Thoracic aorta (tissue), 2 donors: ENCODE measurements at regions not wholly inside any gene's neighbourhood (a gene's known extent, or its start where the extent isn't known, plus 50 kb on each side); places are given as distances from the start of the nearest gene placed in this dataset.
"Not testable (repeated sequence)": the region's sequence is repeated elsewhere in the genome, so short reads cannot be mapped to it uniquely, and the experiment has no call there.

Source experiments
- ATAC-seq: fragments of 150-250 bp; one replicate; pipeline ENCODE4 v1.8.0; 2017; ENCODE audit warnings: low read depth; ENCODE audit not compliant: insufficient number of reproducible peaks, low FRiP score
- DNase-seq: peaks from one replicate; pipeline ENCODE4 v3.0.0-alpha.2; 2020; ENCODE audit warnings: low spot score
- H3K27ac ChIP-seq, 2 donors: fragments of 200-600 bp; sonication (generic); 1 replicate in 1 of 2; 2 replicates in 1 of 2; pipeline ENCODE4 v1.5.1; 2016; ENCODE audit warnings: mild to moderate bottlenecking in 2 of 2, moderate library complexity in 2 of 2
- H3K27me3 ChIP-seq: fragments of 200-600 bp; sonication (generic); replicated peaks from 2 replicates; pipeline ENCODE4 v1.6.0; 2016; ENCODE audit warnings: mild to moderate bottlenecking; ENCODE audit not compliant: insufficient read depth
- H3K36me3 ChIP-seq: fragments of 200-600 bp; sonication (generic); one replicate; pipeline ENCODE4 v1.5.1; 2016
- H3K4me1 ChIP-seq, 2 donors: fragments of 200-600 bp; sonication (generic); 1 replicate in 1 of 2; 2 replicates in 1 of 2; pipeline versions ENCODE4 v1.5.1 to v1.6.0; 2016; ENCODE audit warnings: low read depth in 2 of 2, mild to moderate bottlenecking in 1 of 2; ENCODE audit not compliant: control insufficient read depth in 1 of 2
- H3K4me3 ChIP-seq: fragments of 200-600 bp; sonication (generic); 2 replicates; pipeline ENCODE4 v1.5.1; 2016; ENCODE audit warnings: mild to moderate bottlenecking
- H3K9me3 ChIP-seq: fragments of 200-600 bp; sonication (generic); 2 replicates; pipeline ENCODE4 v1.5.1; 2016
- TF ChIP-seq, protein P1 (sequence below): fragments of 200-600 bp; sonication (generic); IDR thresholded peaks from one replicate; pipeline ENCODE4 v1.5.1; 2019; ENCODE audit warnings: antibody characterized with exemption

DNA sequence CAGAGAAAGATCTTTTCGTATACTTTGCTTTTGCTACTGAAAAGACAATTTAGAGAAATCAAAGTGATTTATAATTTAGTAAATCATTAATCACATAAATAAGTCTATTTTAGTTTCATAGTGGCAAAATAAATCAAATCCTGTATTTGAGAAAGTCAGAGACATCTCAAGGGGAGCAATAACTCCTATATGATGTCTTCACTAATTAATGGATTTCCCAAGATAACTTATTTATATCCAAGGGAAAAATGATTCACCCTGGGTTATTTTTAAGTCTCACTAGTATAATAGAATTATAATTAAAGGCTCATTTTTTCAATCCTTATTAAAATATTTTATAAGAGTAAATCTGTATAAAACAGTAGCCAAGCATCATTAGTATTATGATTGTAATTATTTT, 177.8 kb upstream of the GIMD1 start:
- TF ChIP-seq, protein P1, sequence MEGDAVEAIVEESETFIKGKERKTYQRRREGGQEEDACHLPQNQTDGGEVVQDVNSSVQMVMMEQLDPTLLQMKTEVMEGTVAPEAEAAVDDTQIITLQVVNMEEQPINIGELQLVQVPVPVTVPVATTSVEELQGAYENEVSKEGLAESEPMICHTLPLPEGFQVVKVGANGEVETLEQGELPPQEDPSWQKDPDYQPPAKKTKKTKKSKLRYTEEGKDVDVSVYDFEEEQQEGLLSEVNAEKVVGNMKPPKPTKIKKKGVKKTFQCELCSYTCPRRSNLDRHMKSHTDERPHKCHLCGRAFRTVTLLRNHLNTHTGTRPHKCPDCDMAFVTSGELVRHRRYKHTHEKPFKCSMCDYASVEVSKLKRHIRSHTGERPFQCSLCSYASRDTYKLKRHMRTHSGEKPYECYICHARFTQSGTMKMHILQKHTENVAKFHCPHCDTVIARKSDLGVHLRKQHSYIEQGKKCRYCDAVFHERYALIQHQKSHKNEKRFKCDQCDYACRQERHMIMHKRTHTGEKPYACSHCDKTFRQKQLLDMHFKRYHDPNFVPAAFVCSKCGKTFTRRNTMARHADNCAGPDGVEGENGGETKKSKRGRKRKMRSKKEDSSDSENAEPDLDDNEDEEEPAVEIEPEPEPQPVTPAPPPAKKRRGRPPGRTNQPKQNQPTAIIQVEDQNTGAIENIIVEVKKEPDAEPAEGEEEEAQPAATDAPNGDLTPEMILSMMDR: no peak
- Histone ChIP-seq H3K27ac (no peak overlapping the region), H3K36me3 (no peaks in the 10 kb centered on the region), H3K4me3 (no peak overlapping the region), H3K4me1 (no peaks in the 10 kb centered on the region), H3K27me3 (no peaks in the 10 kb centered on the region), H3K9me3 (no peaks in the 10 kb centered on the region)
- ATAC-seq: no peak
- no peak for DNase-seq

DNA sequence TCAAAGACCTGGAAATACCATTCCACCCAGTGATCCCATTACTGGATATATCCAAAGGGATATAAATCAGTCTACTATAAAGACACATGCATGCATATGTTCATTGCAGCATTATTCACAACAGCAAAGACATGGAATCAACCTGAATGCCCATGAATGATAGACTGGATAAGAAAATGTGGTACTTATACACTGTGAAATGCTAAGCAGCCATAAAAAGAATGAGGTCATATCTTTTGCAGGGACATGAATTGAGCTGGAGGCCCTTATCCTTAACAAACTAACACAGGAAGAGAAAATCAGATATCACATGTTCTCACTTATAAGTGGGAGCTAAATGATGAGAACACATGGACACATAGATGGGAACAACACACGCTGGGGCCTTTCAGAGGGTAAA, 174.0 kb upstream of the GIMD1 start:
- H3K27me3 ChIP-seq, H3K4me3 ChIP-seq, H3K36me3 ChIP-seq, H3K4me1 ChIP-seq, H3K9me3 ChIP-seq, DNase-seq, H3K27ac ChIP-seq, ATAC-seq: not testable (repeated sequence)

DNA sequence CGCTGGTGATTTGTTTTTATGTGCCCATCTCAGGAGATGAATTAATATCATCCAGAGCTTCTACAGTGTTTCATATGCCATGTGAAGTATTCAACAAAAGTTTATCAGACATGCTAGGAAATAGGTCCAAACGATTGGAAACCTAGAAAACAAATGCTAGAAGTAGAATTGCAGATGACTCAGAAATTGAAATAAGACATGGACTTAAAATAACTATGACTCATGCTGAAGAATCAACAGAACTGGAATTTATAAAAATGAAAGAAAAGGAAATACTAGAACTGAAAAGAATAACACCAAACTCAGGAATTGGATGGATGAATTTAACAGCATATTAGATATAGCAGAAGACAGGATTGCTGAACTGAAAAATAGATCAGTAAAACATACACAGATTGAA, 172.7 kb upstream of the GIMD1 start:
- H3K27me3 ChIP-seq: no peaks in the 10 kb centered on the region
- H3K4me1 ChIP-seq: peaks cover 0 to 5% of the 10 kb centered on the region in 2 donors
- TF ChIP-seq, protein P1: no peak
- no peaks in the 10 kb centered on the region for H3K9me3 ChIP-seq
- DNase-seq (no peak), ATAC-seq (no peak)
- H3K27ac ChIP-seq: no peak overlapping the region
- H3K4me3 ChIP-seq: no peak overlapping the region
- H3K36me3 ChIP-seq: no peaks in the 10 kb centered on the region

DNA sequence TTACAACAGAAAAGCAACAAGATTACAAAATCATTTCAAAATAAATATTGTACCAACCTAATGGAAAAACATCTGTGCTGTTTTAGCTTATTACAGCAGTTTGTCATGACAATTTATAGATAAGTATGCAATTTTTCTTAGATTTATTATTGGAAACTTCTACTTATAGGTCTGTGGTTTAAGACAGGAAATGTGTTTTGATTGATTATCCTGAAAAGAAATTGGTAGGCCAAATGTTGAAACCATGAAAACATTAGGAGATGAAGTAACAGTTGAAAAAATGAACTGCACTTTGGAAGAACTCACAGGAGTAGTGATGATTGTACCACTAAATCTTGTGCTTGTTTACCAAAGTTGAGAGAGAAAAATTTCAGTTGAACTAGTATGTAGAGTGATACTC, 162.2 kb upstream of the GIMD1 start:
- no peaks in the 10 kb centered on the region for H3K36me3 ChIP-seq
- H3K27me3 ChIP-seq: no peaks in the 10 kb centered on the region
- TF ChIP-seq, protein P1: no peak
- H3K9me3 ChIP-seq: no peaks in the 10 kb centered on the region
- no peak for DNase-seq
- H3K4me1 ChIP-seq: no peaks in the 10 kb centered on the region
- no peak for ATAC-seq
- H3K4me3 ChIP-seq: no peak overlapping the region
- H3K27ac ChIP-seq: no peak overlapping the region

DNA sequence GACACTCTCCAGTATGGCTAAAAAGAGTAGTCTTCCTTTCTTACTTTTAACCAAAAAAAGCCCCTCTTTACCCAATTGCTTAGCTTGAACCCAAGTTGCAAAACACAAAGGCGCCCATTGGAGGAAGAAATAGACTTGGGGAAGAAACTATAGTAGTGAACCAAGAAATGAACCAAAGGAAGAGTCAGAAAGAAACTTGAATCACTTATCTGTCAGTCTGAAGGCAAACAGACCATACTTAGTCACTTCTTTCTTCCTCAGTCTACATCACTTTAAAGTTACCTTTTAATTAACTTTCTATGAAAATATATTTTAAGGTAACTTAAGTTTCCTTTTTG, 161.4 kb upstream of the GIMD1 start:
- Histone ChIP-seq H3K36me3 (no peaks in the 10 kb centered on the region), H3K27me3 (no peaks in the 10 kb centered on the region), H3K27ac (no peak overlapping the region), H3K4me1 (no peaks in the 10 kb centered on the region), H3K4me3 (no peak overlapping the region), H3K9me3 (no peaks in the 10 kb centered on the region)
- DNase-seq: no peak
- no peak for ATAC-seq
- TF ChIP-seq, protein P1: no peak

DNA sequence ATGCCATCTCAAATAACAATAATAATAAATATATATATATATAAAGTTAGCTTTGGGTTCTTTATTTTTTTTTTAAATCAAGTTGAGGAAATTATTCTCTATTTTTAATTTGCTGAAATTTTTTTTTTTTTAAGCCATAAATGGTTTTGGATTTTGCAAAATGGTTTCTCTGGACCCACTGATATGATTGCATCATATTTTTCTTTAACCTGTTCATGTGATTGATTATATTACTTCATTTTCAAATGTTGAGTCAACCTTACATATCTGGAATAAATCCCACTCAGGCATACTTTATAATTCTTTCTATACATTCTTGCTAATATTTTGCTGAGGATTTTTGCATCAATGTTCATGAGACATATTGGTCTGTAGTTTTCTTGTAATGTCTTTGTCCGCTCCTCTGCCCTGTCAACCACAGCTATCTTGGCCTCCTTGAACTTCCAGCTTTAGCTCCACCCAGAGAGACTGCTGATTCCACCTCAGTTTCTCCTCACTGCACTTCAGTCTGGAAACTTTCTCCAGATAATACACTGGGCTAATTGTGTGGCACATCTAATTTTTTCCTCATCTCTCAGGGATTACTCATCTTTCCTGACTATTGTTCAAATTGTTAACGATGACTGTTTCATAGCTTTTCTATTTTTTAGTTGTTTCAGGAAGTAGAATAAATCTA, 160.9 kb upstream of the GIMD1 start:
- Histone ChIP-seq H3K9me3 (no peaks in the 10 kb centered on the region), H3K27me3 (no peaks in the 10 kb centered on the region), H3K4me3 (no peak overlapping the region), H3K4me1 (no peaks in the 10 kb centered on the region), H3K36me3 (no peaks in the 10 kb centered on the region), H3K27ac (no peak overlapping the region)
- TF ChIP-seq, protein P1: no peak
- DNase-seq: no peak
- ATAC-seq: no peak
